ENCODE measurements at regions not wholly inside any gene's neighbourhood (a gene's known extent, or its start where the extent isn't known, plus 50 kb on each side); places are given as distances from the start of the nearest gene placed in this dataset.

DNA sequence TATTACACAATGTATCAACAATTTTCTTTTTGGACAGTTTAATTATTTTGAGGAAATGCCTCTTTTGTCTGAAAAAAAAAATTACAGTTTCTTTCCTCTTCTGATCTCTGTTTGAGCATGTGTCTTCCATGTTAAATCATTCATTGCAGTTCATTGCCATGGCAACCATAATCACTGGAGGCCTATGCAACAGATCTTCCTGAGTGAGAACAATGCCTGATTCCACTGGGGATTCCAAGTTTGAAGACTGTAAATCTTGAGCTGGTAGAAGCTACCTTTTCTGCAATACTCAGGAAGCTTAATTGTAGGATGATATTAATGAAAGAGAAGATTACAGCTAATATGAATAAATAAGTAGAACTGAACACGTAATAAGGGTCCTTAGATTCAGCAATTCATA, 721.4 kb upstream of the CNTNAP5 start:
- H4K20me1 ChIP-seq (replicated peaks in 1 of 2; ENCODE audit: control insufficient read depth in 1 of 2, insufficient read depth in 2 of 2, low read length in 2 of 2): no peaks in the 10 kb centered on the region
- no peak overlapping the region for H4K5ac ChIP-seq (ENCODE audit: insufficient read length, low read depth, low read length)
- no peak overlapping the region for H3K4me3 ChIP-seq (ENCODE audit: extremely low read depth in 1 of 4, insufficient read depth in 2 of 4, low read depth in 3 of 4, low read length in 4 of 4)
- no peak overlapping the region for H4K91ac ChIP-seq (replicated peaks; ENCODE audit: insufficient read length, low read length)
- H2AFZ ChIP-seq (ENCODE audit: low read length): no peak overlapping the region
- FAIRE-seq (no peak), DNase-seq (ENCODE audit: low read depth in 1 of 2, low spot score in 2 of 2) (no peak)
- no peak overlapping the region for H3K18ac ChIP-seq (ENCODE audit: extremely low read depth, low read length)
- no peak overlapping the region for H4K8ac ChIP-seq (ENCODE audit: extremely low read depth, insufficient read depth, low read length)
- H3K23ac ChIP-seq (ENCODE audit: insufficient read length): no peak overlapping the region
- no peak overlapping the region for H3K9ac ChIP-seq (replicated peaks in 1 of 4; ENCODE audit: extremely low read depth in 1 of 4, low read depth in 3 of 4, low read length in 3 of 4)
- no peaks in the 10 kb centered on the region for H3K36me3 ChIP-seq (ENCODE audit: control insufficient read depth in 2 of 4, insufficient read depth in 4 of 4, low read length in 3 of 4)
- no peak overlapping the region for H3K4me2 ChIP-seq (ENCODE audit: insufficient read depth in 1 of 2, low read depth in 2 of 2, low read length in 2 of 2)
- 84% methylated on average over 1 of the region's 1 CpG; no CpG with 5 or more reads in 1 of the 2 experiments for WGBS, 2 experiments (ENCODE audit: extremely low coverage in 1 of 2, insufficient coverage in 1 of 2, insufficient read length in 1 of 2, insufficient replicate concordance in 2 of 2, low coverage in 1 of 2, low lambda C conversion rate in 2 of 2, missing lambda C conversion rate in 1 of 2)
- H3K56ac ChIP-seq (replicated peaks; ENCODE audit: insufficient read length, low read depth, low read length): no peak overlapping the region
- no peak overlapping the region for H2AK5ac ChIP-seq (ENCODE audit: low read depth, low read length)
- H2BK20ac ChIP-seq (ENCODE audit: low read length): no peak overlapping the region
- H2BK120ac ChIP-seq (replicated peaks; ENCODE audit: low read depth, low read length): no peak overlapping the region
- H3K79me1 ChIP-seq (ENCODE audit: low read depth, low read length): no peaks in the 10 kb centered on the region
- H3K4me1 ChIP-seq (replicated peaks in 1 of 4; ENCODE audit: control insufficient read depth in 3 of 4, insufficient read depth in 4 of 4, low read length in 3 of 4): no peaks in the 10 kb centered on the region
- H3K4ac ChIP-seq (replicated peaks; ENCODE audit: insufficient read length, low read depth, low read length): no peak overlapping the region
- H3K23me2 ChIP-seq (ENCODE audit: low read depth, low read length): no peaks in the 10 kb centered on the region
- ChIA-PET POLR2A (ENCODE audit: partially characterized antibody) (interaction anchor here (0.6 kb wide), 1 partner anchor 409 kb away, joined by 4 read pairs; no protein-coding TSS in a partner anchor), CTCF (ENCODE audit: partially characterized antibody) (no interaction called here)
- no peak overlapping the region for H2BK5ac ChIP-seq (ENCODE audit: low read depth, low read length)
- no peak overlapping the region for H2BK15ac ChIP-seq (ENCODE audit: low read length)
- no peak overlapping the region for H3K27ac ChIP-seq (ENCODE audit: low read depth, low read length)
- no peak overlapping the region for H2BK12ac ChIP-seq (ENCODE audit: low read depth, low read length)
- no peak overlapping the region for H3K14ac ChIP-seq (ENCODE audit: insufficient read length)
- H3K79me2 ChIP-seq (ENCODE audit: control insufficient read depth in 1 of 2, insufficient read depth in 2 of 2, low read length in 2 of 2): no peaks in the 10 kb centered on the region
- no peaks in the 10 kb centered on the region for H3K27me3 ChIP-seq (replicated peaks in 1 of 4; ENCODE audit: control insufficient read depth in 3 of 4, extremely low read depth in 1 of 4, insufficient read depth in 3 of 4, low read length in 3 of 4)
- H3K9me3 ChIP-seq (ENCODE audit: insufficient read depth in 2 of 2, low read depth in 1 of 2, low read length in 1 of 2): no peaks in the 10 kb centered on the region
- TF ChIP-seq CTBP2 (IDR thresholded peaks at IDR 0.05; ENCODE audit: borderline replicate concordance, insufficient read depth, insufficient read length, low read length) (no peak), ASH2L (IDR thresholded peaks at IDR 0.05; ENCODE audit: low read length) (no peak), TEAD4 (IDR thresholded peaks at IDR 0.05; ENCODE audit: low read depth, low read length) (no peak), SIX5 (IDR thresholded peaks at IDR 0.05; ENCODE audit: low read depth, low read length) (no peak), RXRA (IDR thresholded peaks at IDR 0.05; ENCODE audit: insufficient read depth, low read depth, low read length) (no peak), EP300 (IDR thresholded peaks at IDR 0.05; ENCODE audit: borderline replicate concordance in 1 of 2, low read depth in 2 of 2, low read length in 2 of 2) (no peak)
- TF ChIP-seq, protein P1, sequence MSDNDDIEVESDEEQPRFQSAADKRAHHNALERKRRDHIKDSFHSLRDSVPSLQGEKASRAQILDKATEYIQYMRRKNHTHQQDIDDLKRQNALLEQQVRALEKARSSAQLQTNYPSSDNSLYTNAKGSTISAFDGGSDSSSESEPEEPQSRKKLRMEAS (IDR thresholded peaks at IDR 0.05): no peak
